Erythroblast (primary cell): ENCODE measurements at regions not wholly inside any gene's neighbourhood (a gene's known extent, or its start where the extent isn't known, plus 50 kb on each side); places are given as distances from the start of the nearest gene placed in this dataset.
"Not testable (repeated sequence)": the region's sequence is repeated elsewhere in the genome, so short reads cannot be mapped to it uniquely, and the experiment has no call there.

ENCODE experiments used
- GATA1 ChIP-seq: IDR thresholded peaks from 2 replicates; pipeline ENCODE4 v1.6.1; 2011; ENCODE audit warnings: low read depth, mild to moderate bottlenecking, control low read depth, low read length, moderate library complexity
- POLR2A ChIP-seq: IDR thresholded peaks from 2 replicates; pipeline ENCODE4 v1.6.1; 2011; ENCODE audit warnings: mild to moderate bottlenecking, low read length

DNA sequence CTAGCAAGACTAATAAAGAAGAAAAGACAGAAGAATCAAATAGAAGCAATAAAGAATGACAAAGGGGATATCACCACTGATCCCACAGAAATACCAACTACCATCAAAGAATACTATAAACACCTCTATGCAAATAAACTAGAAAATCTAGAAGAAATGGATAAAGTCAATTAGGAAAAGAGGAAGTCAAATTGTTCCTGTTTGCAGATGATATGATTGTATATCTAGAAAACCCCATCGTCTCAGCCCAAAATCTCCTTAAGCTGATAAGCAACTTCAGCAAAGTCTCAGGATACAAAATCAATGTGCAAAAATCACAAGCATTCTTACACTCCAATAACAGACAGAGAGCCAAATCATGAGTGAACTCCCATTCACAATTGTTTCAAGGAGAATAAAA, 133.0 kb downstream of the ZFAND4 start:
- TF ChIP-seq POLR2A, GATA1: not testable (repeated sequence)
